T-cell (primary cell): ENCODE measurements at regions not wholly inside any gene's neighbourhood (a gene's known extent, or its start where the extent isn't known, plus 50 kb on each side); places are given as distances from the start of the nearest gene placed in this dataset.

Source experiments
- ATAC-seq, 4 experiments: fragments of 200-7000 bp in 3 of 4; fragments of 150-1000 bp in 1 of 4; cut with Tn5 transposase; replicated peaks in 1 of 4; 1 replicate in 3 of 4; 2 replicates in 1 of 4; pipeline ENCODE4 v1.10.0; 2021; ENCODE audit warnings: moderate library complexity in 3 of 4, mild to moderate bottlenecking in 2 of 4, moderate number of reproducible peaks in 1 of 4
- CTCF ChIA-PET, 2 donors: fragments of 300-600 bp; sonication (Branson Sonifier 250); formaldehyde crosslinking; loops; one replicate each; lab custom pipeline; 2022; ENCODE audit warnings: antibody characterized with exemption in 2 of 2; lab: Charles Lee
- POLR2A ChIA-PET, 2 donors: fragments of 300-600 bp; sonication (Branson Sonifier 250); formaldehyde crosslinking; loops; one replicate each; lab custom pipeline; 2022; ENCODE audit warnings: antibody characterized with exemption in 2 of 2; lab: Charles Lee
- DNase-seq, 35 experiments: peaks; one replicate each; pipeline versions ENCODE4 v3.0.0 to v3.0.0-alpha.2; 2013 to 2023
- H3K27ac ChIP-seq: one replicate; pipeline ENCODE4 v1.5.1; 2013; ENCODE audit warnings: low read length
- H3K27me3 ChIP-seq, 2 experiments: replicated peaks in 1 of 2; 1 replicate in 1 of 2; 2 replicates in 1 of 2; pipeline versions ENCODE4 v1.6.1 to v1.7.0; 2013; ENCODE audit warnings: low read length in 1 of 2, mixed read lengths in 1 of 2; ENCODE audit not compliant: control insufficient read depth in 2 of 2, insufficient read depth in 2 of 2; ENCODE audit errors: extremely low read depth in 1 of 2
- H3K36me3 ChIP-seq, 2 donors: 1 replicate in 1 of 2; 2 replicates in 1 of 2; pipeline versions ENCODE4 v1.6.1 to v1.7.0; 2013; ENCODE audit warnings: low read length in 1 of 2; ENCODE audit not compliant: control insufficient read depth in 2 of 2, insufficient read depth in 1 of 2; ENCODE audit errors: extremely low read depth in 1 of 2
- H3K4me1 ChIP-seq, 2 experiments: 1 replicate in 1 of 2; 2 replicates in 1 of 2; pipeline versions ENCODE4 v1.6.1 to v1.7.0; 2013; ENCODE audit warnings: low read length in 2 of 2, mixed read lengths in 1 of 2; ENCODE audit not compliant: insufficient read depth in 2 of 2, control insufficient read depth in 1 of 2; ENCODE audit errors: extremely low read depth in 1 of 2
- H3K4me3 ChIP-seq, 2 donors: 1 replicate in 1 of 2; 2 replicates in 1 of 2; pipeline versions ENCODE4 v1.5.1 to v1.7.0; 2013; ENCODE audit warnings: mild to moderate bottlenecking in 2 of 2, low read length in 1 of 2, moderate library complexity in 1 of 2; ENCODE audit not compliant: control insufficient read depth in 1 of 2; ENCODE audit errors: extremely low read depth in 1 of 2
- H3K9me3 ChIP-seq: 2 replicates; pipeline ENCODE4 v1.7.0; 2013
- H3K27ac Mint-ChIP-seq, 2 donors: one replicate each; pipeline ENCODE4 v1.8.0; 2020 to 2021; ENCODE audit warnings: mild to moderate bottlenecking in 2 of 2, mixed read lengths in 2 of 2
- H3K27me3 Mint-ChIP-seq, 2 donors: one replicate each; pipeline ENCODE4 v1.8.0; 2021 to 2022; ENCODE audit warnings: mixed read lengths in 2 of 2
- H3K36me3 Mint-ChIP-seq: one replicate; pipeline ENCODE4 v1.8.0; 2021; ENCODE audit warnings: mixed read lengths
- H3K4me1 Mint-ChIP-seq, 3 donors: one replicate each; pipeline ENCODE4 v1.8.0; 2020 to 2022; ENCODE audit warnings: mixed read lengths in 3 of 3, mild to moderate bottlenecking in 1 of 3
- H3K4me3 Mint-ChIP-seq, 3 donors: one replicate each; pipeline ENCODE4 v1.8.0; 2020 to 2022; ENCODE audit warnings: mild to moderate bottlenecking in 3 of 3, mixed read lengths in 3 of 3, moderate library complexity in 3 of 3
- H3K9me3 Mint-ChIP-seq, 3 donors: one replicate each; pipeline ENCODE4 v1.8.0; 2020 to 2022; ENCODE audit warnings: mixed read lengths in 3 of 3
- WGBS: methylation state at CpG from one replicate; pipeline ENCODE4 v1.1.5; 2013; ENCODE audit warnings: missing lambda C conversion rate; ENCODE audit not compliant: insufficient coverage; 5-methylcytosine and 5-hydroxymethylcytosine counted together

DNA sequence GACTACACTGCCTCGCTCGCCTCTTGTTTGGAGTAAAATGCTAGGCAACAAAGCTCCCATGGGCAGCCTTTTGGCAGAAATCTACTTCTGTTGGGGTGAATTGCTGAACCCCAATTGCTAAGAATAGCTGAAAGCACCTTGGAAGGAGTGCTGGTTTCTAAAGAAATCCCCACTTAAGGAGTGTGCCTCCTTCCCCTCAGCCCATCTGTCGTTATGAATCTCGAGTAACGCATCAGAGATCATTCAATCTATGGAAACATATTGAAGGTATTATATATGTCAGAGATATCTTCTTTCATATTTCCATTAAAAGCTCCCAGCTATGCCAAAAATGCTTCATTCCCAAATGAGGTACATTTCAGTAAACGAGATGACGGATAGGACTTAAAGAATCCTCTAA is 229.6 kb upstream of the BLID start:
- H3K4me1 ChIP-seq = no peaks in the 10 kb centered on the region
- no peaks in the 10 kb centered on the region for H3K36me3 ChIP-seq
- ATAC-seq (no peak), DNase-seq (no peak)
- H3K4me3 ChIP-seq = no peak overlapping the region
- no peak overlapping the region for H3K27ac ChIP-seq
- no peaks in the 10 kb centered on the region for H3K4me1 Mint-ChIP-seq
- no peaks in the 10 kb centered on the region for H3K27me3 Mint-ChIP-seq
- no peaks in the 10 kb centered on the region for H3K9me3 ChIP-seq
- WGBS = 100% methylated on average over 2 of the region's 7 CpGs
- no peaks in the 10 kb centered on the region for H3K9me3 Mint-ChIP-seq
- no peak overlapping the region for H3K4me3 Mint-ChIP-seq
- H3K36me3 Mint-ChIP-seq = no peaks in the 10 kb centered on the region
- H3K27me3 ChIP-seq = no peaks in the 10 kb centered on the region
- no peak overlapping the region for H3K27ac Mint-ChIP-seq
- CTCF ChIA-PET = no interaction called here
- POLR2A ChIA-PET = no interaction called here

GRCh38 chr11:122344215-122344614 is 228.2 kb upstream of the BLID start:
- H3K4me3 Mint-ChIP-seq = no peak overlapping the region
- H3K27ac ChIP-seq = no peak overlapping the region
- no peaks in the 10 kb centered on the region for H3K9me3 Mint-ChIP-seq
- POLR2A ChIA-PET = no interaction called here
- no peaks in the 10 kb centered on the region for H3K36me3 ChIP-seq
- H3K36me3 Mint-ChIP-seq = no peaks in the 10 kb centered on the region
- no peak overlapping the region for H3K27ac Mint-ChIP-seq
- H3K27me3 ChIP-seq = no peaks in the 10 kb centered on the region
- H3K9me3 ChIP-seq = no peaks in the 10 kb centered on the region
- ATAC-seq = no peak
- no peaks in the 10 kb centered on the region for H3K27me3 Mint-ChIP-seq
- no peaks in the 10 kb centered on the region for H3K4me1 ChIP-seq
- H3K4me1 Mint-ChIP-seq = no peaks in the 10 kb centered on the region
- DNase-seq = no peak
- CTCF ChIA-PET = no interaction called here
- no peak overlapping the region for H3K4me3 ChIP-seq
- 70% methylated on average over 2 of the region's 3 CpGs for WGBS

DNA sequence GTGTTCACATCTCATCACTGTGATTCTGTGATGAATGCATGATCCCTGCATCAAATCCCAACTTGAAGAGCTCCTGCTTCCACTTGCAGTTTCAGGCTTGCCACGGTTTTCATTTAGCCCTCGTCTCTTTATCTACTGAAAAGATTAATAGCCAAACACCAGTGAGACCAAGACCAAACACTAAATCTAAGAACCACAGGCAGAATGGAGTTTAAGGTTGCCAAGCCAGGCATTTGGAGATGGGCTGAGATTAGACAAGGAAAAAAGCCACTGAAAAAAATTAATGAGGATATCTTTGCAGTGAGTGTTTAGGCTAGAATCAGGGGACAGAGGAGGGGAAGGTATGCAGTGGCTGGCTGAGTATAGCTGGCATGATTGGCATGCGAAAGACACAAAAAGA is 227.2 kb upstream of the BLID start:
- no CpG with 5 or more reads among the region's 3 CpGs for WGBS
- Histone ChIP-seq H3K27ac (no peak overlapping the region), H3K4me3 (no peak overlapping the region), H3K36me3 (no peaks in the 10 kb centered on the region), H3K4me1 (no peaks in the 10 kb centered on the region), H3K9me3 (no peaks in the 10 kb centered on the region), H3K27me3 (no peaks in the 10 kb centered on the region)
- no peak for DNase-seq
- no peak for ATAC-seq
- H3K4me1 Mint-ChIP-seq = no peaks in the 10 kb centered on the region
- no peaks in the 10 kb centered on the region for H3K27me3 Mint-ChIP-seq
- H3K27ac Mint-ChIP-seq = no peak overlapping the region
- H3K36me3 Mint-ChIP-seq = no peaks in the 10 kb centered on the region
- ChIA-PET POLR2A (no interaction called here), CTCF (no interaction called here)
- H3K9me3 Mint-ChIP-seq = no peaks in the 10 kb centered on the region
- no peak overlapping the region for H3K4me3 Mint-ChIP-seq

GRCh38 chr11:122342089-122342744 is 226.2 kb upstream of the BLID start:
- H3K36me3 Mint-ChIP-seq = no peaks in the 10 kb centered on the region
- Histone ChIP-seq H3K9me3 (no peaks in the 10 kb centered on the region), H3K4me1 (no peaks in the 10 kb centered on the region), H3K27me3 (no peaks in the 10 kb centered on the region), H3K4me3 (no peak overlapping the region), H3K27ac (no peak overlapping the region), H3K36me3 (no peaks in the 10 kb centered on the region)
- no peaks in the 10 kb centered on the region for H3K4me1 Mint-ChIP-seq
- no peaks in the 10 kb centered on the region for H3K9me3 Mint-ChIP-seq
- DNase-seq = no peak
- no peaks in the 10 kb centered on the region for H3K27me3 Mint-ChIP-seq
- POLR2A ChIA-PET = no interaction called here
- H3K4me3 Mint-ChIP-seq = no peak overlapping the region
- no CpG with 5 or more reads among the region's 4 CpGs for WGBS
- CTCF ChIA-PET = no interaction called here
- H3K27ac Mint-ChIP-seq = no peak overlapping the region
- no peak for ATAC-seq

DNA sequence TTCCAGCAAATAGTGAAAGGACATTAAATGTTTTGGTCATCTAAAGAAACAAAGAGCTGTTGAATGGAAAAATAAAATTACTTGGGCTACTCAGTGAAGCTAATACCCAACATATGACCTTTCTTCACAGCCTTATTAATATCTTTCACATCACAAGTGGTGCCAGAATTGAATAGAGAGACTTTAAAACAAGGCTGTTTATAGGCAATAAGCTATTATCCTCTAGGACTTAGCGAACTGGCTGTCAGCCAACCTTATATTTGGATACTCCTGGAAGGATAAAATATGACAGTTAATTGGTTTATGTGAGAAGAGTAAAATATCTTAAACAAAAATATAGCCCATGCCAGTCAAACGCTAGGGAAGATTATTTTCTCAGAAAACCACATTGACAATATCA is 225.5 kb upstream of the BLID start:
- no peak for ATAC-seq
- Mint-ChIP-seq H3K27me3 (no peaks in the 10 kb centered on the region), H3K4me1 (no peaks in the 10 kb centered on the region), H3K36me3 (no peaks in the 10 kb centered on the region), H3K4me3 (no peak overlapping the region), H3K27ac (no peak overlapping the region), H3K9me3 (no peaks in the 10 kb centered on the region)
- H3K36me3 ChIP-seq = no peaks in the 10 kb centered on the region
- no peaks in the 10 kb centered on the region for H3K9me3 ChIP-seq
- no peak overlapping the region for H3K27ac ChIP-seq
- ChIA-PET POLR2A (no interaction called here), CTCF (no interaction called here)
- no peak overlapping the region for H3K4me3 ChIP-seq
- no peaks in the 10 kb centered on the region for H3K27me3 ChIP-seq
- WGBS = no CpG with 5 or more reads among the region's 2 CpGs
- H3K4me1 ChIP-seq = no peaks in the 10 kb centered on the region
- DNase-seq = no peak

- Mint-ChIP-seq H3K36me3 (no peaks in the 10 kb centered on the region), H3K4me3 (no peak overlapping the region), H3K27ac (no peak overlapping the region), H3K27me3 (no peaks in the 10 kb centered on the region), H3K4me1 (no peaks in the 10 kb centered on the region), H3K9me3 (no peaks in the 10 kb centered on the region)
- H3K36me3 ChIP-seq = no peaks in the 10 kb centered on the region
- H3K4me1 ChIP-seq = no peaks in the 10 kb centered on the region
- no peaks in the 10 kb centered on the region for H3K9me3 ChIP-seq
- H3K27ac ChIP-seq = no peak overlapping the region
- ChIA-PET POLR2A (no interaction called here), CTCF (no interaction called here)
- no CpG with 5 or more reads among the region's 3 CpGs for WGBS
- DNase-seq (no peak), ATAC-seq (no peak)
- no peak overlapping the region for H3K4me3 ChIP-seq
- H3K27me3 ChIP-seq = no peaks in the 10 kb centered on the region
Observed at GRCh38 chr11:122340607-122341290, 224.7 kb upstream of the BLID start.
